Astrocyte of the cerebellum (primary cell): ENCODE measurements at regions not wholly inside any gene's neighbourhood (a gene's known extent, or its start where the extent isn't known, plus 50 kb on each side); places are given as distances from the start of the nearest gene placed in this dataset.

Experiments used
- DNase-seq: peaks from one replicate; pipeline ENCODE4 v3.0.0-alpha.2; 2011; ENCODE audit warnings: low read depth
- H3K4me3 ChIP-seq: 2 replicates; pipeline ENCODE4 v1.5.1; 2011; ENCODE audit warnings: mild to moderate bottlenecking, low read depth, low read length, moderate library complexity
- CTCF ChIP-seq: IDR thresholded peaks from 2 replicates; pipeline ENCODE4 v1.5.1; 2012; ENCODE audit warnings: low read length, low read depth, moderate library complexity, mild to moderate bottlenecking; ENCODE audit errors: missing control alignments
- in situ Hi-C: cut with HindIII; loops from 2 replicates; pipeline ENCODE4 v1.10.0; 2017; ENCODE audit warnings: low sequenced_read_pairs

- DNase-seq: no peak
- in situ Hi-C loops: no loop called here
- H3K4me3 ChIP-seq: no peak overlapping the region
- TF ChIP-seq CTCF: no peak
Observed at GRCh38 chr4:111632641-111633151, 512.6 kb upstream of the FAM241A start.

DNA sequence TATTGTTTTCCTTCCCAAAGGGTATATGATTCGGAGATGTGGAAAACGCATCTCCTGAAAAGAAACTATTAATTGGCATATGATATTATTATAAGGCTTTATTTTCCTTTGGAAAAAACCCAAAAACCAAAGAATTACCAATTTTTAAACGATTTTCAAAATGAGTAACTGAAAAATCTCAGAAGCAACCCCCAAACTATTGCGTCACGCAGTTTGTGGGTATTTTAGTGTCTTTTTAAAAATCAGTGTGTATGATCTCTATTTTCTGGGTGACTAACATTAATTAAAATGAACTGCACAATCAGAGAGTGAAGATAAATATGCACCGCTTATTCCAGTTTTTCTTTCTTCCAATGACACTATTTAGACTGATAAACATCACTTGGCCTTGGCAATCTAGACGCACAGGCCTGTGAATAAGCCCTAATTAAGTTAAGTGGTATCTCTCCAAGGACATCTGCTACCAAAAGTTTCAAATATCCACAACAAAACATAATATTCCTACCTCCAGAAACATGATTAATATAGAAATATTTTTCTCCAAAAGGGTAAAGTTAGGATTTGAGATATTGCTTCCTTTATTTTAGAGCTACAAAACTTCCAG lies 511.5 kb upstream of the FAM241A start:
- no peak for DNase-seq
- no peak overlapping the region for H3K4me3 ChIP-seq
- in situ Hi-C loops: no loop called here
- no peak for TF ChIP-seq CTCF

DNA sequence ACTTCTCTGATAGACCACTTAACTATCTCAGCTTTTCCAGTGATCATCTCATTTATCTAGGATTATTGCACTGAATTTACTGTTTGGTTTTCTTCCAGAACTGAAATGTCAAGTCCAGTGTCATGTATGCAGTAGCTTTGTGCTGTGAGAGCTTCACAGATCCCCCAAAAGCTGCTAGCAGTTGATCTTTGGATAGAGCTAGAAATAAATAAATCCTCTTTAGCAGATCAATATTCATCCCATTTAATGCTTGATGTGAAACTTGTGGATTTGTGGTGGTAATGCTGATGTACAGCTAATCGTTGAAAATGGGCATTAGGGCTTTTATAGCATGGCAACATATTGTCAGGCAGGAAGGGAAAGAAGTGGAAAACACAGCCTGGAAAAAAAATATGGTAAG lies 509.6 kb upstream of the FAM241A start:
- H3K4me3 ChIP-seq: no peak overlapping the region
- TF ChIP-seq CTCF: no peak

DNA sequence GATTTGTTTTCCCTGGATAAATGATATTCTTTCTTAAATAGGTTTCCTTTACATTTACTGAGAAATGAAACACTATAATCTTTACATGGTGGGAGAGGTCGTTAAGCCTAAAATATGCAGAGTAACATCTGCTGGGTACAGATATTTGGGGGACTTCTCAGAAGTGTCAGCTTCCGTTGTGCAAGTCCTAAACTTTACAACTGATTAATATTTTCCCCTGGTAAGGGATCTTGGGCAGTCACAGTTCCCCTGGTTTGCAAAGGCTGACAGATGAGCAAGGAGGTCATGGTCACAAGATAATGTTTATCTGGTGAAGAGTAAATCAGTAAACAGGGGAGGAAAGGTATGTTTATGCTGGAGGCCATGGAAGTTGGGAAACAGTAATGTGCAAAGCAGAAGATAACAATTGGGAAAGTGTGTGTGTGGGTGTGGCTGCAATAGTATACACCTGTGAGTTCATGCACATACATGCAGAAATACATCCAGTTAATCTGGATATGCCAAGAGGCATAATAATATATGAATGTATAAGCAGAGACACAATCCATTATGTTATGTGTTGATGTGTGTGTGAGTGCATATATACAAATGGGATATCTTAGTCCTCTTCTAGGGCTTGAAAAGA lies 508.2 kb upstream of the FAM241A start:
- DNase-seq: no peak
- no peak overlapping the region for H3K4me3 ChIP-seq
- in situ Hi-C loops: no loop called here
- no peak for TF ChIP-seq CTCF

More for the DNA sequence above, 509.6 kb upstream of the FAM241A start:
- in situ Hi-C loops: no loop called here
- no peak for DNase-seq

DNA sequence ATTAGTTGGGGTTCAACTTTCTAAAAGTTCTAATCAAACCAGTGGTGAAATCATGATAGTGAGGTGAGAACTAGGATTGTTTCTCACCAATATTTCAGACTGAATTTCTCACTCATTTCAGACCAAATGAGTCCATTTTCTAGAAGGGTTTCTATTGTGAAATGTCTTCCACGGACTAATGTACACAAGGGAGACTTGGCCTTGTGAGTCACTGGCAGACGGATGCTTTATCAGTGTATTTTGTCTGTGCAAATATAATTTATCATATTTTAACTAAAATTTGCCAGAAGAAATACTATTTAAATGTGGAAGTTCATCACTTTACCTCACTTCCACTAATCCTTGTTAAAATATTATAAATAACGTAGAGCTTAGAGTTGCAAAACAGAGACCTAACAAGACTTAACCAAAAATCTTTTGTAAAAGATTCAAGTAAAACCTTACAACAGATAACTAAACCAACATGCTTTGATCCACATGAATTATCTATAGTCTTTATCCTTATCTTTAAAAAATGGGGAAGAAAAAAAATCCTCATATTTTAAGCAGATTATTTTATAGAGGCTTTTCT lies 506.0 kb upstream of the FAM241A start:
- in situ Hi-C loops: no loop called here
- H3K4me3 ChIP-seq: no peak overlapping the region
- no peak for DNase-seq
- TF ChIP-seq CTCF: no peak

GRCh38 chr4:111639876-111640275 lies 505.4 kb upstream of the FAM241A start:
- in situ Hi-C loops: no loop called here
- no peak overlapping the region for H3K4me3 ChIP-seq
- TF ChIP-seq CTCF: no peak
- DNase-seq: no peak
